ENCODE measurements at regions not wholly inside any gene's neighbourhood (a gene's known extent, or its start where the extent isn't known, plus 50 kb on each side); places are given as distances from the start of the nearest gene placed in this dataset.

DNA sequence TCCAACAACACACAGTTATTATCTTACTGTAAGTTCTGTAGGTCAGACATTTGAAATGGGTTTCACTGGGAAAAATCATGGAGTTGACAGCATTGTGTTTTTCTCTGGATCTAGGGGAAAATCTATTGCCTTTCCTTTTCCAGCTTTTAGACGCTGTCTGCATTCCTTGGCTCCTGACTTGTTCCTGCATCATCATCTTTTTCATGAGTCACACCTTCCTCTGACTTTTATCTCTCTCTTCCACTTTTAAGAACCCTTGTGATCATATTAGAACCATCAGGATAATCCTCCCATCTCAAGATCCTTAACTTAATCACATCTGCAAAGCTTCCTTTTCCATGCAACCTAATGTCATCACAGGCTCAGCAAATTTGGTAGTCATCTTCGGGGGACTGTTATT is 1454.8 kb downstream of the RPA4 start:
- Histone ChIP-seq H2AFZ (ENCODE audit: low read length) (no peak overlapping the region), H3K9ac (replicated peaks in 1 of 4; ENCODE audit: extremely low read depth in 1 of 4, low read depth in 3 of 4, low read length in 3 of 4) (no peak overlapping the region), H2BK5ac (ENCODE audit: low read depth, low read length) (no peak overlapping the region), H3K79me2 (ENCODE audit: control insufficient read depth in 1 of 2, insufficient read depth in 2 of 2, low read length in 2 of 2) (no peaks in the 10 kb centered on the region), H2BK20ac (ENCODE audit: low read length) (no peak overlapping the region), H2BK12ac (ENCODE audit: low read depth, low read length) (no peak overlapping the region), H3K14ac (ENCODE audit: insufficient read length) (no peak overlapping the region), H3K27me3 (replicated peaks in 1 of 4; ENCODE audit: control insufficient read depth in 3 of 4, extremely low read depth in 1 of 4, insufficient read depth in 3 of 4, low read length in 3 of 4) (no peaks in the 10 kb centered on the region), H3K23me2 (ENCODE audit: low read depth, low read length) (no peaks in the 10 kb centered on the region), H4K91ac (replicated peaks; ENCODE audit: insufficient read length, low read length) (no peak overlapping the region), H4K5ac (ENCODE audit: insufficient read length, low read depth, low read length) (no peak overlapping the region), H4K20me1 (replicated peaks in 1 of 2; ENCODE audit: control insufficient read depth in 1 of 2, insufficient read depth in 2 of 2, low read length in 2 of 2) (no peaks in the 10 kb centered on the region), H3K18ac (ENCODE audit: extremely low read depth, low read length) (no peak overlapping the region), H3K9me3 (ENCODE audit: insufficient read depth in 2 of 2, low read depth in 1 of 2, low read length in 1 of 2) (no peaks in the 10 kb centered on the region), H3K36me3 (ENCODE audit: control insufficient read depth in 2 of 4, insufficient read depth in 4 of 4, low read length in 3 of 4) (no peaks in the 10 kb centered on the region), H2BK120ac (replicated peaks; ENCODE audit: low read depth, low read length) (no peak overlapping the region), H2BK15ac (ENCODE audit: low read length) (no peak overlapping the region), H3K23ac (ENCODE audit: insufficient read length) (no peak overlapping the region), H3K27ac (ENCODE audit: low read depth, low read length) (no peak overlapping the region), H3K79me1 (ENCODE audit: low read depth, low read length) (no peaks in the 10 kb centered on the region), H2AK5ac (ENCODE audit: low read depth, low read length) (no peak overlapping the region), H4K8ac (ENCODE audit: extremely low read depth, insufficient read depth, low read length) (no peak overlapping the region), H3K4me1 (replicated peaks in 1 of 4; ENCODE audit: control insufficient read depth in 3 of 4, insufficient read depth in 4 of 4, low read length in 3 of 4) (no peaks in the 10 kb centered on the region), H3K56ac (replicated peaks; ENCODE audit: insufficient read length, low read depth, low read length) (no peak overlapping the region), H3K4ac (replicated peaks; ENCODE audit: insufficient read length, low read depth, low read length) (no peak overlapping the region), H3K4me3 (ENCODE audit: extremely low read depth in 1 of 4, insufficient read depth in 2 of 4, low read depth in 3 of 4, low read length in 4 of 4) (no peak overlapping the region), H3K4me2 (ENCODE audit: insufficient read depth in 1 of 2, low read depth in 2 of 2, low read length in 2 of 2) (no peak overlapping the region)
- DNase-seq (ENCODE audit: low read depth in 1 of 2, low spot score in 2 of 2) (no peak), FAIRE-seq (no peak)
- TF ChIP-seq POLR2AphosphoS5 (IDR thresholded peaks at IDR 0.05; ENCODE audit: low read depth, low read length) (no peak), SP1 (IDR thresholded peaks at IDR 0.05; ENCODE audit: low read depth, low read length) (no peak), HDAC6 (IDR thresholded peaks at IDR 0.05; ENCODE audit: low read depth, low read length) (no peak), SIRT6 (IDR thresholded peaks at IDR 0.05; ENCODE audit: low read length) (no peak), BRCA1 (IDR thresholded peaks at IDR 0.05; ENCODE audit: low read depth, low read length) (no peak), NRF1 (IDR thresholded peaks at IDR 0.05; ENCODE audit: low read depth, low read length) (no peak)
- TF ChIP-seq, protein P1, sequence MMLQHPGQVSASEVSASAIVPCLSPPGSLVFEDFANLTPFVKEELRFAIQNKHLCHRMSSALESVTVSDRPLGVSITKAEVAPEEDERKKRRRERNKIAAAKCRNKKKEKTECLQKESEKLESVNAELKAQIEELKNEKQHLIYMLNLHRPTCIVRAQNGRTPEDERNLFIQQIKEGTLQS (IDR thresholded peaks at IDR 0.05; ENCODE audit: insufficient read depth, low read depth, low read length): no peak
- WGBS, 2 experiments (ENCODE audit: extremely low coverage in 1 of 2, insufficient coverage in 1 of 2, insufficient read length in 1 of 2, insufficient replicate concordance in 2 of 2, low coverage in 1 of 2, low lambda C conversion rate in 2 of 2, missing lambda C conversion rate in 1 of 2): 95% methylated on average over 2 of the region's 2 CpGs; no CpG with 5 or more reads in 1 of the 2 experiments
- POLR2A ChIA-PET (ENCODE audit: partially characterized antibody): interaction anchor here (0.7 kb wide), 1 partner anchor 927 kb away, joined by 3 read pairs; no protein-coding TSS in a partner anchor
- CTCF ChIA-PET (ENCODE audit: partially characterized antibody): no interaction called here
